HG02970 (cell line): ENCODE measurements at regions not wholly inside any gene's neighbourhood (a gene's known extent, or its start where the extent isn't known, plus 50 kb on each side); places are given as distances from the start of the nearest gene placed in this dataset.
"Not testable (repeated sequence)": the region's sequence is repeated elsewhere in the genome, so short reads cannot be mapped to it uniquely, and the experiment has no call there.

Experiments
- ATAC-seq: cut with Tn5 transposase; IDR thresholded peaks from one replicate; pipeline ENCODE4 v1.9.1; 2021; ENCODE audit warnings: mild to moderate bottlenecking, moderate library complexity, moderate number of reproducible peaks; ENCODE audit not compliant: unreplicated experiment, low FRiP score

DNA sequence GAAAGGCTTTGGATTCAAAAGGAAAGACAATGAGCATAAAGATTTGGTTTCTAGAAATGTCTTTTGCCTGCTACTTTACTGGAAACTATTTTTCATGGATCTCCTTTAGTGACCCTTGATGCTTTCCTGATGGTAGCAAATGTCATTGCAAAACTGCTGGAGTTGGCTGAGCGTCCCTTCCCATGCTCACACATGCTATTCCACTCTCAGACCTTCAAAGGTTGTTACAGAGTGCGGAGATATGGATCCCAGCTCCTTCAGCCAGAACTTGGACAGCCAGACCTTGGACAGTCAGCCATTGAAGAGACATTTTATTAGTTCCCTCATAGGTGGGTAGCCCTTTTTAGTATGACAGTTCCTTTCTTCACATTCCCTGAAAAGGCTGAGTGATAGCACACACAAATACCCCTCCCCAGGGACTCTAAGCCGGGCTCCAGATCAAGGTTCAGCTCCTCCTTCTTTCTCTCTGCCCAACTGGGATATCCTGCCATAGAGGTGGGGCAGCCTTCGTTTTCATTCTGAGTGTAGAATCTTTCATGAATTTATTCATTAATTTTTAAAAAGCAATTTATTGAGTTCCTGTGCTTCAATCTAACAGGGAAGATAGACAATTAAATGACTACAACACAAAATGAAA, 153.3 kb upstream of the SLC44A1 start:
- no peak for ATAC-seq

DNA sequence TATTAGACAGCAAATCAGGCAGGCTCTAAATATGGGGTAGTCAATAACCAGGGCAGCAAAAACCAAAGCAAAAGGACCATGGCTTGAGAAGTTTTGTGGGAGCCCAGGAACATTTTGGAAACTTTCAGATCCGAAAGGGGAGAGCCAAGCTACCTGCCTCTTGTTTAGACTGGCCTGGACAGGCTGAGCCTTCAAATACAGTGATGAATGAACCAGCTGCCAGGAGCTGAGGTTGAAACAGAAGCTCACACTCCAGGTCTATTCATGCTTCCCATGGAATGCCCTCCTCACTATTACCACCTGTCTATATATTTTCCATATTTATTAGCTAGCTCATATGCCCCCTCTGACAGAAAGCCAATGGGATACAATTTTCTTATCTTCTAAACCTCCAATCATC, 150.8 kb upstream of the SLC44A1 start:
- ATAC-seq = no peak

DNA sequence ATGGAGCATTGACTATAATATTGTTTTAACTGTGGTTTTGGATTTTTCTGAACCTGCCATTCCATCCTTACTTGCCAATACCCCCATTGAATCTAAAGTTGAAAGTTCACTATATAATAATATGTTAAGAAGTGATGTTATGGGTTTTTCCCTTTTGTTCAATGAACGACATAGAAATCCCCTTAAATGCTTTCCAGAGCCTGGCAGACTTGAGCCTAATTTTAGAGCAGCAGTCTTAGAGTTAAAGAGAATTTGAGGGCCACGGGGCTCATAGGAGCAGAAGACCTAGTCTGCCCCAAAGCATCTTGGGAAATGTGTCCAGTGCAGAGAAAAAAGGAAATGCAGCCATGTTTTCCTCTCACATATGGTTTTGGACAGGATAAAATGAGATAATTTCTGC, 146.1 kb upstream of the SLC44A1 start:
- no peak for ATAC-seq

DNA sequence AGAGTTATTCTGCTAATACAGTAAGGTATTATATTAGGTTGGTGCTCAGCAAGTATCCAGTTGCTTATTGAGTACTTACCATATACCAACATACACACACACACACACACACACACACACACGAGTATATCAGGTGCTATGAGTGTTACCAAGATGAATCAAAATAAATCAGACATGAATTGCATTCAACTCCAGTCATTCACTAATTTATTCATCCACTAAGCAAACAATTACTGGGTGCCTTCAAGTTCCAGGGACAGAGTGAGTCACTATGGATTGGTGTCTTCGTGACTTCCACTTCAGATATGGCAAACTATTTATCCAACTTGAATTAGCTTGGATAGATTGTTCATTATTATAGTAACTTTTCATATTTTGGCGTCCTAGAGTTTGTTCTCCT, 140.7 kb upstream of the SLC44A1 start:
- no peak for ATAC-seq

DNA sequence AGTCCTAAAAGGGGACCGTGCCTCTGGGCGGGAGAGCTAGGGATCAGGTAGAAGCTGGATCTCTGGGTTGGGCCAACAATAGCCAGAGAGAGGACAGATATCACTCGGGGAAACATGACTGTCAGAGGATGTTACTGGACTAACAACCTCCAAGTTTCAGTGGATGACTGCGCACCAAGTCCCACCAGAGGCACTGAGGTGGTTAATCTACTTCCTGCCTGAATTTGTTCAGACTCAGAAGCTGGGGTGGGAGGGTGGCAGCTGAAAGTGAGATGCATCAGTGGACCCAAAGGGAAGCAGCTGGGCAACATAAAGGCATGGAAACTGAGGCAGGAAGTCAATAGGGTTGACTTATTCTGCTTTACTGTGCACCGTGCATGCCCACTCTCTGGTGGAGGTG, 130.1 kb upstream of the SLC44A1 start:
- no peak for ATAC-seq

DNA sequence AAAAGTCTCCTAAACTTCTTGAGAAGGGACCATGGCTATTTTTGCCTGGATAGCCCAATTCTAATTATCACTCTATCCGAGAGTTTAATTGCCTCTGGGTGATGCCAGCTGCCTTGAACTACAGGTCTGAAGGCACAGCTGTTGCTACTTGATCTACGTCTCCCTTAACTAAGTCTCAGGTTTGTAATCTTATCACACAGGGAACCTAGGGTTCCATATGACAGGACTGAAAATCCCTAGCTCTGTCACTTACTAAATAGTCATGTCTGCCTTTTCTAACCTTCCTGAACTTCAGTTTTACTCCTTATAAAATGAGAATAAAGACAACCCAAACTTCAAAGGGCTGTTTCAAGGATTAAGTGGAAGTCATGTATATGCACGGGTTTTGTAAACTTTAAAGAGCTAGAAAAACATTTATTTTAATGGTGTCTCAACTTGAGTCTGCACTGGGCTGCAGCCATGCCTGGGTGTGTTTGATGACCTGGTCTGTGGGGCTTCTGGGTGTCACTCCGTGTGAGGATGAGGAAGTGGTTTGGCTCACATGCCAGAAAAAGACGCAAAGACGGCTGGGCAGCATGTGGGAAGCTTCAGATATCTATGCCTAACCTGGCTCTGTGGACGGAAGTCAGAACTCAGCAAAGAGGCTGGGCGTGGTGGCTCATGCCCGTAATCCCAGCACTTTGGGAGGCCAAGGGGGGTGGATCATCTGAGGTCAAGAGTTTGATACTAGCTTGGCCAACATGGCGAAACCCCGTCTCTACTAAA, 129.3 kb upstream of the SLC44A1 start:
- no peak for ATAC-seq

DNA sequence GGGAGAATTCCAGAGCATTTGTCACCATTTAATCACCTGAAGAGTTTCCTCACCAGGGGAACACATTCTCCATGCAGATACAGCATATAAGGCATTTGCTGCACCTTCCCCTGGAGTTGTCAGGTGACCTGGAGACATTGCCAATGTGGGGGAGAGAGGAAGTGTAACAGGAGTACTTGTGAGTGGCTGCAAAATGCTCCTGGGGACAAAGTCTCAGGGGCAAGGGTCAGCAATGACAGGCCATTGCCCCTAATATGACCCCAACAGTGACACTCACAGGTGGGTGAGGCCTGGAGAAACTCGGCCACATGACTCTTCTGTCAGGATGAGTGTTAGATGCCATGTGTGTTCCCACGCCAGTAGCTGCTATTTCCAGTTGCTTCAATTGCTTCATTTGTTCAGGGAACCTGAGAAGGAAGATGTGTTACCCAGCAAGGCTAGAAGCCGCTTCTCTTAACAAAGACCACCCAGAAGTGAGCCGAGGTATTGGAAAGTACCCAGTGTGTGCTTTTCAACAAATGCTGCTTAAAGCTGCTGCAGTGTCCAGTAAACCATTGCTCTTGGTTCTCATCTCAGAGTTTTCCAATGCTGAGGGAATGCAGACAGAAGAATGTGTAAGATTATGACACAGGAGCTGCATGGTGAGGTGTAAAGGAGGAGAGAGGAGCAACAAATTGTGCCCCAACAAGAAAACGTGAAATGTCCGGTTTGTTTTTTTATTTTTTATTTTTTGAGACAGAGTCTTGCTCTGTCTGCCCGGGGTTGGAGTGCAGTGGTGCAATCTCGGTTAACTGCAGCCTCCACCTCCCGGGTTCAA, 128.2 kb upstream of the SLC44A1 start:
- no peak for ATAC-seq

DNA sequence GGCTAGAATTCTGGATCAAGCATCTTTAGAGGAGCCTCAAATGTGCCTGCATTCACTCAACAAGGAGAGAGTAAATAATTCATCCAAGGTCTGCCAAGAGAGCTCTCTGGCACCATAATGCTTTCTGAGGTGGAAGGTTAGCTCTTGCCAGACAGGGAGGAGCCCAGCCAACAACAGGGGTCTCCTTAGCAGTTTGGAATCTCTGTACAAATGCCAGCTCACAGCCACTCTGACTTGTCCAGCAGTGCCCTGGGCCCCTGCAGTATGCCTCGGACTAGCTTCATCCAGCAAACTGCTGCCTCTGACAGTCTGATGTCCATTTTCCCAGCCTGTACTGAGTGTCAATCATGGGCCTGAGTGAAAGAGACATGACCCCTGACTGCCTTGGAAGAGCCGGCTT, 127.2 kb upstream of the SLC44A1 start:
- no peak for ATAC-seq

DNA sequence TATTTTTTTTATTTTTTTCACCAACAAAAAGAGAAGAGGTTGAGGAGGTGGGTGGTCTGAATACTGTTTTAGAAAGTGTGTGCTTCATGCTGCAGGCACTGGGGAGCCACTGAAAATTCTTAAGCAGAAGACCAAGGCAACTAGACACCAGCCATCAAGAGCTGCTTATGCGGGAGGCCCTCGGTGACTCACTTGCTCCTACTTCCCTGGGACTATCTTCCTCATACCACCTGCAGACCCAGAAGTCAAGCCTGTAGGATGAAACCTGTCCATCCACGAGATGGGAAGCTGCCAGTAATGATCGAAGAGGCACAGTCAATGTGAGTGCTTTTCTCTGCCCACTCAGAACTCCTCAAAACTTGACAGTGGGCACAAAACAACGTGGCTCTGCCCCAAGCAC, 125.8 kb upstream of the SLC44A1 start:
- ATAC-seq = no peak

DNA sequence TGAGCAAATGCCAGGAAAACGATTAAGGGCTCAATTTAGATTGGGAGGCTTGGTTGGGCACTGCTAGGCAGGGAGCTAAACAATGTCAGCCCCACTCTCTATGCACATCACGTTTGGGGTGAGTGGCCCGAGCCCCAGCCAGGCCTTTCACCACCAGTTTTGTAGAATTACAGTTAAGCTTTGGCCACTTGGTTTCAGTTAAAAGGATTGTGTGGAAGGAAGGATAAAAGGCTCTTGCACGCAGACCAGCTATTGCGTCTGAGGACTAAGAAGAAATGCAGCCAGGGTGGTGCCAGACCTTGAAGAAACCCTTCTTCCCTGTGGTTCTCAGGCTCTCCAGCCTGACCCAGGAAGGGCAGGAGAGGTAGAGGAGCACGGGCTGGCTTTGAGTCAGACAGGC, 125.3 kb upstream of the SLC44A1 start:
- no peak for ATAC-seq

DNA sequence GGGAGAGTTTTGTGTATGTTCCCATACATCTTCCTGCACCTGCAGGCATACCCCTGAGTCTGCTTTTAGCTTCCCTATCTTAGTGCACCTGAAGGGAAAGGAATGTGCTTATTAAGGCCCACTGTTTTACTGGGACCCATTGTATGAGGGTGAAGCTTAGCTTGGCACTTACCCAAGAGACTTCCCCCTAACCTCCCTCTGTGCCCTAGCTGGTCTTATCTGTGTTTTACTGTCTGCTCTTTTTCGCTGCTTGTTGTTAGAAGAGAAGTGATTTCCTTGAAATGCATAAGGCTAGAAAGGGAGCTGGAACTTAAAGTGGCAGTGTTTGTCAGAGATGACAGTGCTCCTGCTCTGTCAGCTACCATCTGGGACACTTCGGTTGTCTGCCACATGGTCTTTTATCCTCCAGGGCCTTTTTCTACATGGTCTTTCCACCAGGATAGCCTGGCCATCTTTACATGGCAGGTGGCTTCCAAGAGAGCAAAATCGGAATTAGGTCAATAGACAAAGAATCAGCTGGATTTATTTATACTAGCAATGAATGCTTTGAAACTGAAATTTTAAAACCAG, 122.5 kb upstream of the SLC44A1 start:
- ATAC-seq = no peak

DNA sequence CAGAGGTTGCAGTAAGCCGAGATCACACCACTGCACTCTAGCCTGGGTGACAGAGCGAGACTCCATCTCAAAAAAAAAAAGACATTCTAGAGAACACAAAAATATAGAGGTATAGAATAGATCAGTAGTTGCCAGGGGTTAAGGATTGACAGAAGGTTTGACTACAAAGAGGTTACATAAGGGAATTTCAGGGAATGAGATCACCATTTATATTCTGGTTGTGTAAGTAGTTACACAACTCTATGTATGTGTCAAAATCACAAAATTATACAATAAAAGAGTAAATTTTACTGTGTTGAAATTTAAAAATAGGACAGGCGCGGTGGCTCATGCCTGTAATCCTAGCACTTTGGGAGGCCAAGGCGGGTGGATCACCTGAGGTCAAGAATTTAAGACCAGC, 119.9 kb upstream of the SLC44A1 start:
- ATAC-seq = not testable (repeated sequence)

DNA sequence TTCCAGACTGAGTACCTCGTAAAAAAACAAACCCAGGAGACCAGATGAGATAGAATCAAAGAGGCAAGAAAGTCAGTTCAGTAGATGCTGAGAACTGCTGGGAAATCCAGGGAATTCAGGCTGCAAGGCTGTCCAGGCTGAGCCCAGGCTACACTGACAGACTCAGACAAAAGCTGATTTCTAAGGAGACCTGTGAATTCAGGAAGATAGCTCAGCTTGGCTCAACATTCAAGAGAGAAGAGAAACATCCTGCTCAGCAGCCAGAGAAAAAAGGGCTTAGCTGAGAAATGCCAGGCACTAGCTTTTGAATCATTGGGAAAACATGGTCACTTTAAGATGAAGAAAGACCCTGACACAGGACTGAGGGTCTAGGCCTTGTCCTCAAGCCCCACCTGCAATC, 118.2 kb upstream of the SLC44A1 start:
- no peak for ATAC-seq

DNA sequence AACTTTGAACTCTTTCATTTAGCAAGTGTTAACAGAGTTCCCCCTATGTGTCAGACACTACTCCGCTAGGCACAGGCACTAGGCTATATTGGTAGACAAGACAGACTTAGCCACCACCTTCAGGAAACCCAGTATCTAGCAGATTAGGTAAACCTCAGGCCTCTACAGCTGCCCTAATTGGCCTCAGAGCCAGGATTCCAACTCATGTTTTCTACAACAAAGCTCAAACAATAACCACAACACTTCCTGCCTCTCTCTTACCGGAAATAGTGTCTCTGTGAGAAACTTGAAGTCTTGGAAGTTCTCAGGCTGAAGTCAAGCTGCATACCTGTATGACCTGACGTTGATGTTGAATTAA, 116.6 kb upstream of the SLC44A1 start:
- peak; percentile 95 for ATAC-seq

DNA sequence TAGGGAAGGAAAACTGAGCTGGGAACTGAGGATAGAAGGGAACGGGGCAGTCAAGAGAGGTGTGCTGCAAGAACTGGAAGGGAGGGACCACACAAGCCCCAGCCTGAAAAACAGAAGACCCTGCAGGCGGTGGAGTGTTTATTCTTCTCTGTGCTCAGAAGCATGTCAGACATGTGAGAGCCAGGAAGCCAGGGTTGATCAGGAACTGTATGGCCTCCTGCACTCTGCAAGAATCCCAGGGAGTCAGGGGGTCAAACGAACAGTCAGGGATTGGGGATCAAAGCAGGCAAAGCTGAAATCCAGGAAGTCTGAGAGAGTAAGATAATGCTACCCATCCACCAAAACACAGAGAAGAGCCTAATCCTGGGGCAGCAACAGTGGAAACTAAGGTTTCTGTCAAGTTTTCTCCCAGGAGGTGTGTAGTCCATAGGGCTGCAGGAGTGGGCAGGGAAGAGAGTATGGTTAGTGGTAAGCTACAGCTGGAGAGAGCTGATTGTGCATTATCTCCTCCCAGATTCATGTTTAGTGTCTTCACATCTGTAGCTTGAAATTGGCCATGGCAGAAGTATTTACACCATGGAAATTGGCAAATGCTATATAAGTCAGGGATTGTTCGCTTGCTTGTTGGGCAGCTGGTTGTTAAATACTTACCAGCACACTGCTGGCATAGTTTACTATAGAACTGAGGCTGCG, 115.4 kb upstream of the SLC44A1 start:
- no peak for ATAC-seq

DNA sequence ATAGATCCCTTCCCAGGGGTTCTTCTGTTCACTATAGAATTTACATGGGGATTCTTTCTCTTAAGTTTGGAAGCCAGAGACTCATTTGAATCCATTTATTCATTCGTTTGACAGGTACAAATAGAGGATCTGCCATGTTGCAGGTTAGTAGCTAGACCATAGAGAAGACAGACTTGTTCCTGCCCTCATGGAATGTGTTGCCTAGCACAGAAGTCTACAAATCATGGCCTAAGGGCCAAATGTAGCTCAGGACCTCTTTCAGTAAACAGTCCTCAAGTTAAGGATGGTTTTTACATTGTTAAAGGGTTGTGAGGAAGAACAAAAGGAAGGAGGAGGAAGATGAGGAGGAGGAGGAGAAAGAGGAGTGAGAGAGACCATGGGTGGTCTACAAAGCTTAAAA, 114.7 kb upstream of the SLC44A1 start:
- no peak for ATAC-seq

DNA sequence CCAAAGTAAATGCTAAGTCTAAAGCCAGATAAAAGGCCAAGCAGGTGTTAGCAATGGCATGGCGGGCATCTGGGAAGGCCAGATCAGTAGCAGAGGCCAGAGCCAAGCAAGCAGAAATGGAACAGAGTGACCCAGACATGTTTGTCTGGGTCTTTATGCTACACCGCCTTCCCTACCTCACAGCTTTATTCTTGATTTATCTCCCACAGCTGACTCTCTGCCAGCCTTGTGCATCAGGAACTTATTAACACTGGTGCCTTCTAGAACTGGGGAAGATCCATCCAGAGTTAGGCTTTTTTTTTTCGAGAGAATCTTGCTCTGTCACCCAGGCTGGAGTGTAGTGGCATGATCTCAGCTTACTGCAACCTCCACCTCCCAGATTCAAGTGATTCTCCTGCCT, 112.5 kb upstream of the SLC44A1 start:
- ATAC-seq = no peak

DNA sequence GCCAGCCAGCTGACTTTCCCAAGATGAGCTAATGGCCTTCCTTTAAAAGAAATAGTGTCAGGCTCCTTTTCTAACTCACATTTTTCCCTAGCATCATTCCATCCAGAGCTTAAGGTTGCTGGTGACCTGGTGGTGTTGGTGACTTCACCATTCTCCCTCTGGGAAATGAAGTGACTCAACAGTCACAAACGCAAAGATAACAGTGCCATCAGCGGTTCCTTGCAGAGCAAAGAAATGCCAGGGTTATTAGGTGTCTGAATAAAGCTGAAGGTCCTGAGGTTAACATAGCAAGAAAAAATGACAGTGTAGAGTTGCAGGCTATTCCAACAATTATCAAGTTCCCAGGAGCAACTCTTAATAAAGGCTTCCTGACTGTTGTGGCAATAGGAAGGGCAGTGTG, 111.8 kb upstream of the SLC44A1 start:
- no peak for ATAC-seq

DNA sequence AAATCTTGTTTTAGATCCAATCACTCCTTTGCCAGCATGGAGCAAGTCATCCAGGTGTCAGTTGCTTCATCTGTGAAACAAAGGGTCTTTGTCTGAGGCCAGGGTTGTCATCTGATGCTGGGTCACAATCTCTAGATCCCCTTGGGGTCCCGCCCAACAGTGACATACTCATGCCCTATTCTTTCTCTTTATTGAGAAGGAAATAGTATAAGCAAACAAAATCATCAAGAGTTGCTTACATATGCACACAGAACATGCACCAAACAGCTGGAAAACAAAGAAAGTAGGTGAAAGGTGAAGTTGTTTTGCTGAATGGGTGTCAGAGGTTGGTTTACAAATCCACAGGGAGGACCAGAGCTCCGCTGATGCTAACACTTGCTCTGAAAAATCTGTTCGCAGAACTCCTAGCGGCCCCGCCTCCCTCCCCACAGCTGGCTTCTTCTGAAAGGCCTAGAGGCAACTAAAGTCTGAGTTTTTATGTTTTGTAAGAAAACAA, 106.1 kb upstream of the SLC44A1 start:
- ATAC-seq = no peak

DNA sequence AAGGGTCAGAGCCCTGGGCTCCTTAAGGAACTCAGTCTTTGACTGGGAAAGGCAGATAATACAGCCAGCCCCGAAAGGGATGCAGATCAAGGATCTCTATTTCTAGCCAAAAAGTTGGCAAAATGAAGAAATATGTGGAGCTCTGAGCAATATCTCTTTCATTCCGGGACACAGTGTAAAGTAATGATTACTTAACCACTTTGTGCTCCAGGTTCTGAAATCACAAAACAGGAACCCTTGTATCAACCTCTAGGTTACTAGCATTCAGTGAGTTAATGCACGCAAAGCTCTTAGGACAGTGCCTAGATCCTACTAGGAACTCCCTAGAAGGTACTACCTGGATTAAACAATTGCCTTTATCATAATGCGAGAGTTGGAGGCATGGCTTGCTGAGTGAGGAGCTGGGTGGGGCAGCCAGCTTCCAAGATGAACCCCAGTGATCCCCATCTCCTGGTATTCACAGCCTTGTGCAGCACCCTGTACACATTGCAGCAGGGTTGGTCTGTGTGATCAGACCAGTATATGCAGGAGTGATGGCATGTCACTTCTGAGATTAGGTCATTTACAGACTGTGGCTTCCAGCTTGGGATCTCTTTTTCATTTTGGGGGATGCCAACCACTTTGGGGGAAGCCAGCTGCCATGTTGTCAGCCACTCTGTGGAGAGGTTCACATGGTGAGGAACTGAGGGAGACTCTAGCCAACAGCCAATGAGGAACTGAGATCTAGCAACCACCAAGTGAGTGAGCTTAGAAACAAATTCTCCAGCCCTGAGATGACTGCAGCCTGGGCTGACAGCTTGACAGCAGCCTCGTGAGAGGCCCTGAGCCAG, 103.1 kb upstream of the SLC44A1 start:
- ATAC-seq = peak; percentile 76
